IPS-15b (cell line): ENCODE measurements at regions not wholly inside any gene's neighbourhood (a gene's known extent, or its start where the extent isn't known, plus 50 kb on each side); places are given as distances from the start of the nearest gene placed in this dataset.

Experiments
- H3K27me3 ChIP-seq: one replicate; pipeline ENCODE4 v1.6.1; 2013; ENCODE audit warnings: low read length; ENCODE audit not compliant: control insufficient read depth, insufficient read depth
- H3K36me3 ChIP-seq: one replicate; pipeline ENCODE4 v1.6.1; 2013; ENCODE audit warnings: low read length; ENCODE audit not compliant: control insufficient read depth, insufficient read depth
- H3K4me1 ChIP-seq: one replicate; pipeline ENCODE4 v1.6.1; 2013; ENCODE audit warnings: mild to moderate bottlenecking, low read length; ENCODE audit not compliant: control insufficient read depth, insufficient read depth
- H3K4me3 ChIP-seq: one replicate; pipeline ENCODE4 v1.5.1; 2013; ENCODE audit warnings: low read depth, low read length
- H3K9ac ChIP-seq: one replicate; pipeline ENCODE4 v1.6.1; 2013; ENCODE audit warnings: low read depth, mild to moderate bottlenecking, low read length
- H3K9me3 ChIP-seq: one replicate; pipeline ENCODE4 v1.6.1; 2013; ENCODE audit warnings: mild to moderate bottlenecking, low read length; ENCODE audit not compliant: control insufficient read depth, insufficient read depth

GRCh38 chr22:47944941-47945340 is 1182.5 kb downstream of the TBC1D22A start:
- Histone ChIP-seq H3K9me3 (peaks cover 4% of the 10 kb centered on the region), H3K4me3 (no peak overlapping the region), H3K27me3 (no peaks in the 10 kb centered on the region)

GRCh38 chr22:47943729-47944700 is 1181.6 kb downstream of the TBC1D22A start:
- Histone ChIP-seq H3K4me1 (no peaks in the 10 kb centered on the region), H3K4me3 (no peak overlapping the region), H3K27me3 (no peaks in the 10 kb centered on the region), H3K9me3 (peaks cover 4% of the 10 kb centered on the region), H3K9ac (no peak overlapping the region), H3K36me3 (no peaks in the 10 kb centered on the region)

More at GRCh38 chr22:47944941-47945340, 1182.5 kb downstream of the TBC1D22A start:
- H3K9ac ChIP-seq: no peak overlapping the region
- H3K36me3 ChIP-seq: no peaks in the 10 kb centered on the region
- no peaks in the 10 kb centered on the region for H3K4me1 ChIP-seq

- no peak overlapping the region for H3K9ac ChIP-seq
- H3K9me3 ChIP-seq: peaks cover 4% of the 10 kb centered on the region
- H3K4me1 ChIP-seq: no peaks in the 10 kb centered on the region
Observed at GRCh38 chr22:47940211-47940610, 1177.8 kb downstream of the TBC1D22A start.

GRCh38 chr22:47933891-47934290 is 1171.4 kb downstream of the TBC1D22A start:
- H3K4me3 ChIP-seq: no peak overlapping the region
- no peaks in the 10 kb centered on the region for H3K4me1 ChIP-seq
- no peaks in the 10 kb centered on the region for H3K27me3 ChIP-seq
- H3K36me3 ChIP-seq: no peaks in the 10 kb centered on the region
- H3K9me3 ChIP-seq: no peaks in the 10 kb centered on the region
- H3K9ac ChIP-seq: no peak overlapping the region

More at GRCh38 chr22:47940211-47940610, 1177.8 kb downstream of the TBC1D22A start:
- no peaks in the 10 kb centered on the region for H3K27me3 ChIP-seq
- no peak overlapping the region for H3K4me3 ChIP-seq
- H3K36me3 ChIP-seq: no peaks in the 10 kb centered on the region

GRCh38 chr22:47933226-47933625 is 1170.8 kb downstream of the TBC1D22A start:
- no peaks in the 10 kb centered on the region for H3K9me3 ChIP-seq
- no peaks in the 10 kb centered on the region for H3K4me1 ChIP-seq
- no peaks in the 10 kb centered on the region for H3K27me3 ChIP-seq
- no peaks in the 10 kb centered on the region for H3K36me3 ChIP-seq
- no peak overlapping the region for H3K4me3 ChIP-seq
- no peak overlapping the region for H3K9ac ChIP-seq

- H3K36me3 ChIP-seq: no peaks in the 10 kb centered on the region
- no peak overlapping the region for H3K4me3 ChIP-seq
- H3K9ac ChIP-seq: no peak overlapping the region
- no peaks in the 10 kb centered on the region for H3K4me1 ChIP-seq
- no peaks in the 10 kb centered on the region for H3K27me3 ChIP-seq
- H3K9me3 ChIP-seq: no peaks in the 10 kb centered on the region
Observed at GRCh38 chr22:47929646-47930185, 1167.3 kb downstream of the TBC1D22A start.

- no peak overlapping the region for H3K9ac ChIP-seq
- H3K4me3 ChIP-seq: no peak overlapping the region
- no peaks in the 10 kb centered on the region for H3K4me1 ChIP-seq
- no peaks in the 10 kb centered on the region for H3K36me3 ChIP-seq
- no peaks in the 10 kb centered on the region for H3K27me3 ChIP-seq
- peaks cover 4% of the 10 kb centered on the region for H3K9me3 ChIP-seq
Observed at GRCh38 chr22:47929073-47929472, 1166.6 kb downstream of the TBC1D22A start.

GRCh38 chr22:47928631-47929030 is 1166.2 kb downstream of the TBC1D22A start:
- Histone ChIP-seq H3K9ac (no peak overlapping the region), H3K27me3 (no peaks in the 10 kb centered on the region), H3K36me3 (no peaks in the 10 kb centered on the region), H3K9me3 (peaks cover 5% of the 10 kb centered on the region), H3K4me1 (no peaks in the 10 kb centered on the region), H3K4me3 (no peak overlapping the region)

GRCh38 chr22:47927648-47928210 is 1165.3 kb downstream of the TBC1D22A start:
- H3K9me3 ChIP-seq: peaks cover 5% of the 10 kb centered on the region
- no peak overlapping the region for H3K9ac ChIP-seq

GRCh38 chr22:47923011-47923427 is 1160.6 kb downstream of the TBC1D22A start:
- peaks cover 10% of the 10 kb centered on the region for H3K9me3 ChIP-seq

More at GRCh38 chr22:47927648-47928210, 1165.3 kb downstream of the TBC1D22A start:
- Histone ChIP-seq H3K36me3 (no peaks in the 10 kb centered on the region), H3K4me1 (no peaks in the 10 kb centered on the region), H3K4me3 (no peak overlapping the region), H3K27me3 (no peaks in the 10 kb centered on the region)

GRCh38 chr22:47921906-47922305 is 1159.5 kb downstream of the TBC1D22A start:
- Histone ChIP-seq H3K27me3 (no peaks in the 10 kb centered on the region), H3K4me1 (no peaks in the 10 kb centered on the region), H3K9ac (no peak overlapping the region), H3K36me3 (no peaks in the 10 kb centered on the region), H3K4me3 (no peak overlapping the region), H3K9me3 (peaks cover 10% of the 10 kb centered on the region)

More at GRCh38 chr22:47923011-47923427, 1160.6 kb downstream of the TBC1D22A start:
- no peaks in the 10 kb centered on the region for H3K36me3 ChIP-seq
- no peak overlapping the region for H3K9ac ChIP-seq
- H3K27me3 ChIP-seq: no peaks in the 10 kb centered on the region
- H3K4me1 ChIP-seq: no peaks in the 10 kb centered on the region
- H3K4me3 ChIP-seq: no peak overlapping the region
